Endothelial cell of umbilical vein (primary cell): ENCODE measurements at regions not wholly inside any gene's neighbourhood (a gene's known extent, or its start where the extent isn't known, plus 50 kb on each side); places are given as distances from the start of the nearest gene placed in this dataset.

Experiments used
- BruUV-seq: library from RNA; stranded (reverse); fragments of 400-500 nt; replicated peaks from 2 replicates; lab custom pipeline; 2021; lab: Mats Ljungman, UMichigan
- CTCF ChIA-PET: fragments of 300-600, 350-600 bp; sonication (Branson Sonifier 250); formaldehyde crosslinking; loops from one replicate; lab custom pipeline; 2021; ENCODE audit warnings: antibody characterized with exemption, inconsistent platforms; lab: Charles Lee
- POLR2A ChIA-PET: fragments of 300-600, 350-600 bp; sonication (Branson Sonifier 250); formaldehyde crosslinking; loops from one replicate; lab custom pipeline; 2021; ENCODE audit warnings: antibody characterized with exemption, inconsistent platforms; lab: Charles Lee
- DNase-seq: peaks from one replicate; pipeline ENCODE4 v3.0.0-alpha.2; 2011; ENCODE audit warnings: low read depth, low spot score
- FAIRE-seq: peaks from 2 replicates; lab custom pipeline; 2011; peaks lifted over from hg19 to GRCh38; lab: Jason Lieb, UNC
- H2AFZ ChIP-seq: 2 replicates; pipeline ENCODE4 v1.6.0; 2012; ENCODE audit warnings: low read depth, low read length, control low read depth, inconsistent platforms
- H3K27ac ChIP-seq: 2 replicates; pipeline ENCODE4 v1.5.1; 2011; ENCODE audit warnings: low read depth, mild to moderate bottlenecking, control low read depth, low read length, moderate library complexity; ENCODE audit not compliant: insufficient read depth
- H3K27me3 ChIP-seq, 2 experiments: 2 replicates each; pipeline versions ENCODE4 v1.6.0 to v1.6.1; 2011; ENCODE audit warnings: low read length in 2 of 2, mixed read lengths in 1 of 2; ENCODE audit not compliant: control insufficient read depth in 2 of 2, insufficient read depth in 2 of 2
- H3K36me3 ChIP-seq, 2 experiments: 2 replicates in 1 of 2; 3 replicates in 1 of 2; pipeline ENCODE4 v1.5.1; 2011; ENCODE audit warnings: low read length in 2 of 2, mild to moderate bottlenecking in 1 of 2, moderate library complexity in 1 of 2; ENCODE audit not compliant: control insufficient read depth in 2 of 2, insufficient read depth in 2 of 2; ENCODE audit errors: extremely low read depth in 1 of 2
- H3K4me1 ChIP-seq: 3 replicates; pipeline ENCODE4 v1.5.1; 2011; ENCODE audit warnings: mild to moderate bottlenecking, low read length; ENCODE audit not compliant: control insufficient read depth, insufficient read depth; ENCODE audit errors: extremely low read depth
- H3K4me2 ChIP-seq: 2 replicates; pipeline ENCODE4 v1.6.1; 2011; ENCODE audit warnings: low read length, control low read depth, mixed read lengths; ENCODE audit not compliant: insufficient read depth
- H3K4me3 ChIP-seq, 3 experiments: fragments of 200-600 bp in 1 of 3; sonication (generic), shearing (Covaris generic) in 1 of 3; replicated peaks in 1 of 3; 2 replicates each; pipeline ENCODE4 v1.5.1; 2011 to 2016; ENCODE audit warnings: control low read depth in 3 of 3, low read length in 3 of 3, mild to moderate bottlenecking in 2 of 3, inconsistent platforms in 1 of 3, low read depth in 1 of 3, moderate library complexity in 1 of 3; ENCODE audit not compliant: insufficient read depth in 1 of 3
- H3K79me2 ChIP-seq: 2 replicates; pipeline ENCODE4 v1.6.0; 2012; ENCODE audit warnings: low read length, inconsistent platforms; ENCODE audit not compliant: control insufficient read depth, insufficient read depth
- H3K9ac ChIP-seq: replicated peaks from 2 replicates; pipeline ENCODE3; 2011; ENCODE audit warnings: low read length, control low read depth; ENCODE audit not compliant: insufficient read depth; ENCODE audit errors: extremely low read depth
- H3K9me1 ChIP-seq: replicated peaks from 3 replicates; pipeline ENCODE4 v1.6.0; 2011; ENCODE audit warnings: mild to moderate bottlenecking, low read length; ENCODE audit not compliant: control insufficient read depth, insufficient read depth; ENCODE audit errors: extremely low read depth
- H3K9me3 ChIP-seq: replicated peaks from 2 replicates; pipeline ENCODE4 v1.5.1; 2012; ENCODE audit warnings: low read length, inconsistent platforms; ENCODE audit not compliant: control insufficient read depth, insufficient read depth
- H4K20me1 ChIP-seq: replicated peaks from 2 replicates; pipeline ENCODE3; 2011; ENCODE audit warnings: mild to moderate bottlenecking, low read length; ENCODE audit not compliant: control insufficient read depth, insufficient read depth; ENCODE audit errors: extremely low read depth
- EZH2 ChIP-seq: IDR thresholded peaks from 2 replicates; pipeline ENCODE4 v1.6.1; 2012; ENCODE audit warnings: borderline replicate concordance, low read depth, mild to moderate bottlenecking, moderate library complexity, low read length, inconsistent platforms; ENCODE audit not compliant: severe bottlenecking
- FOS ChIP-seq: IDR thresholded peaks from 2 replicates; pipeline ENCODE4 v1.6.1; 2011; ENCODE audit warnings: mild to moderate bottlenecking, low read length, moderate library complexity, borderline replicate concordance; ENCODE audit not compliant: insufficient read depth
- GATA2 ChIP-seq: IDR thresholded peaks from 2 replicates; pipeline ENCODE4 v1.7.0; 2011; ENCODE audit warnings: low read depth, mild to moderate bottlenecking, moderate library complexity, mixed read lengths, low read length; ENCODE audit not compliant: insufficient read length, insufficient read depth
- JUN ChIP-seq: IDR thresholded peaks from 2 replicates; pipeline ENCODE4 v1.6.1; 2011; ENCODE audit warnings: borderline replicate concordance, low read depth; ENCODE audit not compliant: insufficient read length, insufficient read depth
- MYC ChIP-seq: IDR thresholded peaks from one replicate; pipeline ENCODE4 v1.6.1; 2011; ENCODE audit warnings: mild to moderate bottlenecking, low read depth, low read length
- POLR2A ChIP-seq: IDR thresholded peaks from 2 replicates; pipeline ENCODE4 v1.6.1; 2012; ENCODE audit warnings: low read depth, mild to moderate bottlenecking, control low read depth, low read length
- POLR2AphosphoS5 ChIP-seq: IDR thresholded peaks from 2 replicates; pipeline ENCODE4 v1.6.1; 2012; ENCODE audit warnings: low read depth, mild to moderate bottlenecking, control low read depth, low read length, moderate library complexity; ENCODE audit not compliant: insufficient read depth
- dilution Hi-C: fragments of 300-500 bp; cut with MboI; formaldehyde crosslinking; loops from one replicate; pipeline ENCODE4 v1.15.0; 2019; ENCODE audit warnings: low sequenced_read_pairs; ENCODE audit not compliant: extremely low pct_ligation_motif_present
- intact Hi-C: fragments of 100-400 bp; cut with micrococcal nuclease; formaldehyde crosslinking; loops from one replicate; pipeline ENCODE4 v1.10.0; 2022
- TF ChIP-seq, protein P1 (sequence below), 2 donors: IDR thresholded peaks; 1 replicate in 1 of 2; 2 replicates in 1 of 2; pipeline ENCODE4 v1.5.1; 2011; ENCODE audit warnings: low read length in 2 of 2, mild to moderate bottlenecking in 2 of 2, moderate library complexity in 2 of 2, control low read depth in 1 of 2, inconsistent platforms in 1 of 2, low read depth in 1 of 2; ENCODE audit not compliant: insufficient read depth in 1 of 2; ENCODE audit errors: extremely low read depth in 1 of 2
- TF ChIP-seq, protein P2 (sequence below): IDR thresholded peaks from 2 replicates; pipeline ENCODE4 v1.6.1; 2011; ENCODE audit not compliant: insufficient read depth, insufficient read length

DNA sequence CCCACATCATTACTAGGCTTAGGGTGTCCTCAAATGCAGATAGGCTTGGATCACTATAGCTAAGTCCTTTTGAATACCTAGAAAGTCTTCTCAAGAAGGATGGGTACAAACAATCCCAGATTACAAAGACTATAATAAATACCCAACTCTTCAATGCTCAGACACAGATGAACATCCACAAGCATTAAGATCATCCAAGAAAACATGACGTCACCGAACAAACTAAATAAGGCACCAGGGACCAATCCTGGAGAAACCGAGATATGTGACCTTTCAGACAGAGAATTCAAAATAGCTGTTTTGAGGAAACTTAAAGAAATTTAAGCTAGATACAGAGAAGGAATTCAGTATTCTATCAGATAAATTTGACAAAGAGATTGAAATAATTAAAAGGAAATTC is 108.0 kb upstream of the PLPP4 start:
- POLR2A ChIA-PET = no interaction called here
- BruUV-seq = no TSS peak
- Histone ChIP-seq H4K20me1 (no peaks in the 10 kb centered on the region), H2AFZ (no peak overlapping the region), H3K9ac (no peak overlapping the region), H3K4me1 (no peaks in the 10 kb centered on the region), H3K36me3 (no peaks in the 10 kb centered on the region), H3K4me3 (no peak overlapping the region), H3K27ac (no peak overlapping the region), H3K79me2 (no peaks in the 10 kb centered on the region), H3K27me3 (peaks cover 3 to 4% of the 10 kb centered on the region in 2 experiments), H3K9me3 (no peaks in the 10 kb centered on the region), H3K4me2 (no peak overlapping the region), H3K9me1 (no peaks in the 10 kb centered on the region)
- DNase-seq = no peak
- intact Hi-C loops = no loop called here
- dilution Hi-C loops = no loop called here
- no peak for FAIRE-seq
- CTCF ChIA-PET = interaction anchor here (1.5 kb wide), 1 partner anchor 12 kb away, joined by 5 read pairs; no protein-coding TSS in a partner anchor
- TF ChIP-seq, protein P1, sequence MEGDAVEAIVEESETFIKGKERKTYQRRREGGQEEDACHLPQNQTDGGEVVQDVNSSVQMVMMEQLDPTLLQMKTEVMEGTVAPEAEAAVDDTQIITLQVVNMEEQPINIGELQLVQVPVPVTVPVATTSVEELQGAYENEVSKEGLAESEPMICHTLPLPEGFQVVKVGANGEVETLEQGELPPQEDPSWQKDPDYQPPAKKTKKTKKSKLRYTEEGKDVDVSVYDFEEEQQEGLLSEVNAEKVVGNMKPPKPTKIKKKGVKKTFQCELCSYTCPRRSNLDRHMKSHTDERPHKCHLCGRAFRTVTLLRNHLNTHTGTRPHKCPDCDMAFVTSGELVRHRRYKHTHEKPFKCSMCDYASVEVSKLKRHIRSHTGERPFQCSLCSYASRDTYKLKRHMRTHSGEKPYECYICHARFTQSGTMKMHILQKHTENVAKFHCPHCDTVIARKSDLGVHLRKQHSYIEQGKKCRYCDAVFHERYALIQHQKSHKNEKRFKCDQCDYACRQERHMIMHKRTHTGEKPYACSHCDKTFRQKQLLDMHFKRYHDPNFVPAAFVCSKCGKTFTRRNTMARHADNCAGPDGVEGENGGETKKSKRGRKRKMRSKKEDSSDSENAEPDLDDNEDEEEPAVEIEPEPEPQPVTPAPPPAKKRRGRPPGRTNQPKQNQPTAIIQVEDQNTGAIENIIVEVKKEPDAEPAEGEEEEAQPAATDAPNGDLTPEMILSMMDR (IDR thresholded peaks at IDR 0.05; ENCODE audit: extremely low read depth in 1 of 2, insufficient read depth in 1 of 2, low read depth in 1 of 2, low read length in 2 of 2) = no peak
- TF ChIP-seq, protein P2, sequence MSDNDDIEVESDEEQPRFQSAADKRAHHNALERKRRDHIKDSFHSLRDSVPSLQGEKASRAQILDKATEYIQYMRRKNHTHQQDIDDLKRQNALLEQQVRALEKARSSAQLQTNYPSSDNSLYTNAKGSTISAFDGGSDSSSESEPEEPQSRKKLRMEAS = no peak
- TF ChIP-seq MYC (no peak), JUN (no peak), POLR2A (no peak), FOS (no peak), POLR2AphosphoS5 (no peak), EZH2 (no peak), GATA2 (no peak)
